GM21619 (cell line): ENCODE measurements at regions not wholly inside any gene's neighbourhood (a gene's known extent, or its start where the extent isn't known, plus 50 kb on each side); places are given as distances from the start of the nearest gene placed in this dataset.

Experiments used
- ATAC-seq: cut with Tn5 transposase; IDR thresholded peaks from one replicate; pipeline ENCODE4 v1.9.1; 2021; ENCODE audit not compliant: unreplicated experiment

- no peak for ATAC-seq
These were observed 255.2 kb downstream of the EMP1 start for GRCh38 chr12:13451776-13452175.

DNA sequence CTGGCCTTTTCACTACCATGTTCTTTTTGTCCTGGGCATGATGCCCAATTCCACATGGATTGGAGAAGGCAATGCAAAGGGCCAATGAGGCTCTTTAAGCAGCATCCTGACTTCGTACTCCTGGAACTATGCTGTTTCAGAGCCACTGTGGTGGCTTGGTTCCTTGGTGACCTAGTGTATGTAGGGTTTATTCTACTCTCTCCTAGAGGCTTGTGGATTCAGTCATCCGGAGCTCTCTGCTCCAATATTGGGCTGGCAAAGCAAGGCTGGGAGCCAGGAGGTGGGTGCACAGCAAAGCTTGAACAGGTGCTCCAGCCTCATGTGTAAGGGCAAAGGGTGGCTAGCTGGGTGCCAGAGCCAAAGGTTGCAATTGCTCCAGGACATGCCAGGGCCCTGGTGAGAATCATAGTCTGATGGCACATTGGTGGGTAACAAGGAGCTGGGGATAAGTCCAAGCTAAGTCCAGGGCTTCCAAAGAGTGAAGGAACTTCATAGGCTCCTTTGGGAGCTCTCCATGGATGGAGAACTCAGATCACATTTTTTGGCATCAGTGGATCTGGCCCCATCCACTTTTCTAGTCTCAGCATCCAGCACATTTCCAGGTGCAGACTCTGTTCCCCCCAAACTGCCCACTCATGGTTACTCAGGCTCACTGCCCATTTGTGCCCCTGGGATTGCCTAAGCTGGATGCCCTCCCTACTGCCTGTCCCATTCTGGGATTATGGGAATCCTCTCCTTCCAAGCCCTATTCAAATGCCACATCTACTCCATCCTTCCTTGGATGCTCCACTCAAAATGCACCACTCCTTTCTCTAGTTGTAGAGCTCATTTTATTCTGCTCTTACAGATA, 253.9 kb downstream of the EMP1 start:
- ATAC-seq, result no peak

GRCh38 chr12:13444076-13444475, 247.6 kb downstream of the EMP1 start:
- no peak for ATAC-seq

GRCh38 chr12:13443498-13443897, 247.0 kb downstream of the EMP1 start:
- no peak for ATAC-seq

- ATAC-seq, result no peak
These were observed 246.5 kb downstream of the EMP1 start for GRCh38 chr12:13443028-13443427.

DNA sequence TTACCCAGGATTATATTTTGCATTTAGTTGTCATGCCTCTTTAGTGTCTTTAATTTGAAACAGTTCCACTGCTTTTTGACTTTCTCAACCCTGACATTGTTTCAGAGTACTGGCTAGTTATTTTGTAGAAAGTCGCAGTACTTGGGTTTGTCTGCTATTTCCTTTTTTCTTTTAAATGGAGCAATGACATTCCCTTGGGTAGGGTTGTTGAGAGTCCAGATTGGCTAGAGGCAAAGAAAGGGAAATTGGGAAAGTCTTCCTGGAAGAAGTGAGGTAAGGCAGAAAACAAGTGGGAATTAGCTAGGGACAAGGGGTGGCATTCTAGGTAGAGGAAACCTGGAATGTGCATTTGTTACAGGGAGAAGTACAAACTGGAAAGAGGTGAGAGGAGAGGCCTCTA, 245.9 kb downstream of the EMP1 start:
- ATAC-seq, result no peak

DNA sequence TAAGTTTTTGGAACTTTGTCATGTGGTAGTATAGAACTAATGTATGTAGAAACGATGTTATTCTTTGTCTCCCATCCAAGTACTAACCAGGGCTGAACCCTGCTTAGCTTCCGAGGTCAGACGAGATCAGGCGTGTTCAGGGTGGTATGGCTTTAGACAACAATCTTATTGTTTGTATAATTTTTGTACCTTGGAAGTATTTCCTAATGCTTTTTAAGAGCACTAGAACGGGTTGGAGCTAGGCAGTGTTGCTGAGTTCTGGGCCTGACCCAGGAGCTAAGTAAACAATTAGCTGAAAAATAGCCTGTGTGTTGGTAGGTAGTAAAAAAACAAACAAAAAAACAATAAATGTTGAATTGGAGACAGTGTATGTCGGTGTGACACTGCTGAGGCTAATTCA, 244.3 kb downstream of the EMP1 start:
- ATAC-seq, result no peak

- ATAC-seq, result no peak
These were observed 241.0 kb downstream of the EMP1 start for GRCh38 chr12:13437541-13437940.

GRCh38 chr12:13436696-13437391, 240.3 kb downstream of the EMP1 start:
- ATAC-seq, result no peak

GRCh38 chr12:13436182-13436581, 239.7 kb downstream of the EMP1 start:
- ATAC-seq, result no peak

GRCh38 chr12:13435235-13435933, 238.9 kb downstream of the EMP1 start:
- no peak for ATAC-seq

DNA sequence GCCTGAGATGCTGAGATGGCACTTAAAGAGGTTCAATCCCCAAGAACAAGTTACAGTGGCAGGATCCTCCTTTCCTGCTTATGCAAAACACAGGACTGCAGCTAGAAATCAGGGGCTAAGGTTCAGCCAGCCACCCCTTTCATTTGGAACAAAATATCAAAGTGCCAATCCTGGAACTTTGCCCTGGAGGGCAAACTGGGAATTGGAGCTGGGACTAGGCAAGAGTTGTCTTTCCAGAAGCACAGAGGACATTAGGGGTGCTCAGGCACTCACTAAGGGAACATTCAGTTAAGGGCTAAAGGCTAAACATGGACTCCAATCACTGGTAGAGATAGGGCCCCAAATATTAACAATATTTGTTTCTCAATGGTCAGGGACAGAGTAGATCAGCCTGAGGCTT, 237.2 kb downstream of the EMP1 start:
- no peak for ATAC-seq

- ATAC-seq, result no peak
These were observed 234.5 kb downstream of the EMP1 start for GRCh38 chr12:13431041-13431440.

- ATAC-seq, result no peak
These were observed 232.2 kb downstream of the EMP1 start for GRCh38 chr12:13428538-13429265.

DNA sequence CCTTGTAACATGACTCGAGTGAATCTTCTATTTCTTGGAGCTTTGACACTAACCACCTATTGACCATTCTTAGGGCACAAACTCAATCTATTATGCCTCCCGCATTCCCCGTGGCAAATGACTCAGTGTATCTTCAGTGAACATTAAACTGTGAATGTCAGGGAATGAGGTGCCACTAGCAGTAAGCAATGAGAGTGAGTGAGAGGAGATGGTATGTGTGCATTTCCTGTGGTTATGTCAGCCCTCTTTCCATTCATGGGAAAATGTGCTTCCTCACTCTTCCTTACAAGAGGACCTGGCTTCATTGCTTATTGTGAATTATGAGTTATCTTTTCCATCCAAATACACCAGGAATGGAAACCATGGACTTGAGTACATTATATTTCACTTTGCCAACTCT, 229.2 kb downstream of the EMP1 start:
- no peak for ATAC-seq

- ATAC-seq, result no peak
These were observed 225.8 kb downstream of the EMP1 start for GRCh38 chr12:13422291-13422690.

DNA sequence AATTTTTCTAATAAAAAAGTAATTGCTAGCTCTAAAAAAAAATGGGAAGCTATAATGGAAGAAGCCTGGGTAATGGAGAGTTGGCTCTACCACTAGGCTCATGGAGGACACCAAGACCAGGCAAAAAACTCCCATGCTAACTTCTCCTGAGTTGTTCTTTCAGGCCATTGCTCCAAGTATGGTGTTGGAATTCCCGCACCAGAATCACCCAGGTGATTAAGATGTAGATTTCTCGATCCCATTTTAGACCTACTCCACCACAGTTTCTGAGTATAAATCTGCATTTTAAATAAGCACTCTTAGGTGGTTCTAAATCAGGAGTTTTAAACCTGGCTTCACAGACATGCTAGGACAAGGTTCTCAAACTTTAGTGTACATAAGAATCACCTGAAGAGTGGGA, 221.0 kb downstream of the EMP1 start:
- ATAC-seq, result no peak

DNA sequence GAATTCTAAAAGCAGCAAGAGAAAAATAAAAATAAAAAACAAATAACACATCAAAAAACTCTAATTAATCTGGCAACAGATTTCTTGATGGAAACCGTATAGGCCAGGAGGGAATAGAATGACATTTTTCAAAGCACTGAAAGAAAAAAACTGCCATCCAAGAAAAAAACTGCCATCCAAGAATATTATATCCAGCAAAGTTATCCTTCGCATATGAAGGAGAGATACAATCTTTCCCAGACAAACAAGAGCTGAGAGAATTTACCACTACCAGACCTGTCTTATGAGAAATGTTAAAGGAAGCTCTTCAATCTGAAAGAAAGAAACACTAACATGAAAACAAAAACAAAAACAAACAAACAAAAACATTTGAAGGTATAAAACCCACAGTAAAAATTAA, 214.8 kb downstream of the EMP1 start:
- ATAC-seq, result no peak

GRCh38 chr12:13405961-13406703, 209.6 kb downstream of the EMP1 start:
- no peak for ATAC-seq

DNA sequence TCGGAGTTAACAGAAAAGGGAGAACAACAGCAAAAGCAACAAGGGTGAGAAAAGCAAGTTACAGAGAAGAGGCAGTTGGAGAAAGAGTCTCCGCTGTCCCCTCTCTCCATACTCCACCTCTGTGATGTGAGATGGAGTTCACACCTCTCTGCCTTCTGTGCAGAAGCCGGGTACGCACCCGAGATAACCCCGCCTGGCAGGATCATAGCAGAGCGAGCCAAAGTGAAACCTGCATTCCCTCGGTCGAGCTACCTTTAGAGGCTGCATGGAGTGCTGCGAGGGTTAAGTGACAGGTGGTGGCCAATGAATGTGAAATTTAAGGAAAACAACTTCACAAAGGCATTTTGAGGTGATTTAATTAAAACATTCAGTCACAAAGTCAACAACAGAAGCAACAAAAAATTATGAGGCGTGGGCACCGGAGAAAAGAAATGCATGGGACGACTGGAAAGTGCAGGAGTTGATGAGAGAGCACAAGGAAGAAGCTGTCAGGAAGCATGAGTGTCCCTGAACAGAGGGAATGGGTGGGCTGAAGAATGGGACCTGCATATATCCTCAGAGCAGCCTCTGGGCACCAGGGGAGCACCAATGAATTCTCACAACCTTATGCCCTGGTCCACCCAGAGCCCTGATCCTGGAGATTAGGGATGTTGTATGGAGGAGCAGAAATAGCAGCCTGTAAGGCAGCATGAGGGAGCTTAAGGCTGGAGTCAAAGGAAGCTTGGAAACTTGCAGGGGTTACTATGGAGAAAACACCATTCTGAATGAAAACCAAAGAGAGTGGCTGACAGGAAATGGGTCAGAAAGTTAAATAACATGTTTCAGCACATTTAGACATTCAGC, 208.3 kb downstream of the EMP1 start:
- no peak for ATAC-seq
